Astrocyte of the cerebellum (primary cell): ENCODE measurements at regions not wholly inside any gene's neighbourhood (a gene's known extent, or its start where the extent isn't known, plus 50 kb on each side); places are given as distances from the start of the nearest gene placed in this dataset.

Experiments
- DNase-seq: peaks from one replicate; pipeline ENCODE4 v3.0.0-alpha.2; 2011; ENCODE audit warnings: low read depth
- H3K4me3 ChIP-seq: 2 replicates; pipeline ENCODE4 v1.5.1; 2011; ENCODE audit warnings: mild to moderate bottlenecking, low read depth, low read length, moderate library complexity
- in situ Hi-C: cut with HindIII; loops from 2 replicates; pipeline ENCODE4 v1.10.0; 2017; ENCODE audit warnings: low sequenced_read_pairs
- TF ChIP-seq, protein P1 (sequence below): IDR thresholded peaks from 2 replicates; pipeline ENCODE4 v1.5.1; 2012; ENCODE audit warnings: low read length, low read depth, moderate library complexity, mild to moderate bottlenecking; ENCODE audit errors: missing control alignments

DNA sequence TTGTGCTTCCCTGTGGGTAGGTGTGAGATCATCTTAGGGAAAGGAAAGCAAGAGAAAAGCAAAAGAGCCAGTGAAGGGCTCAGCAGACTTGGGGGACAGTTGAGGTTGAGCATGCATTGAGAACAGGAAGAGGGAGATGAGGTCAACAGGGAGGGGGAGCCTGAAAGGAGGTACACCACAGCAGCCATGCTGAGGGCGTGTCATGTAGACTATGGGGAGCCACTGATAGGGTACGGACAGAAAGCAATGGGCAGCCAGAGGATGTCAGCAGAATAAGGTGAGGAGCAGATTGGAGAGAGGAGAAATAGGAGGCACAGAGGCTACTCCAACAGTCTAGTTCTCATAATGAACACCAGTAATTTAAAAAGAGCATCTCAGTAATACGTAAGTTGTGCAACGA, 351.1 kb upstream of the HTR1E start:
- no peak for DNase-seq
- in situ Hi-C loops = no loop called here
- H3K4me3 ChIP-seq = no peak overlapping the region
- TF ChIP-seq, protein P1, sequence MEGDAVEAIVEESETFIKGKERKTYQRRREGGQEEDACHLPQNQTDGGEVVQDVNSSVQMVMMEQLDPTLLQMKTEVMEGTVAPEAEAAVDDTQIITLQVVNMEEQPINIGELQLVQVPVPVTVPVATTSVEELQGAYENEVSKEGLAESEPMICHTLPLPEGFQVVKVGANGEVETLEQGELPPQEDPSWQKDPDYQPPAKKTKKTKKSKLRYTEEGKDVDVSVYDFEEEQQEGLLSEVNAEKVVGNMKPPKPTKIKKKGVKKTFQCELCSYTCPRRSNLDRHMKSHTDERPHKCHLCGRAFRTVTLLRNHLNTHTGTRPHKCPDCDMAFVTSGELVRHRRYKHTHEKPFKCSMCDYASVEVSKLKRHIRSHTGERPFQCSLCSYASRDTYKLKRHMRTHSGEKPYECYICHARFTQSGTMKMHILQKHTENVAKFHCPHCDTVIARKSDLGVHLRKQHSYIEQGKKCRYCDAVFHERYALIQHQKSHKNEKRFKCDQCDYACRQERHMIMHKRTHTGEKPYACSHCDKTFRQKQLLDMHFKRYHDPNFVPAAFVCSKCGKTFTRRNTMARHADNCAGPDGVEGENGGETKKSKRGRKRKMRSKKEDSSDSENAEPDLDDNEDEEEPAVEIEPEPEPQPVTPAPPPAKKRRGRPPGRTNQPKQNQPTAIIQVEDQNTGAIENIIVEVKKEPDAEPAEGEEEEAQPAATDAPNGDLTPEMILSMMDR = no peak

DNA sequence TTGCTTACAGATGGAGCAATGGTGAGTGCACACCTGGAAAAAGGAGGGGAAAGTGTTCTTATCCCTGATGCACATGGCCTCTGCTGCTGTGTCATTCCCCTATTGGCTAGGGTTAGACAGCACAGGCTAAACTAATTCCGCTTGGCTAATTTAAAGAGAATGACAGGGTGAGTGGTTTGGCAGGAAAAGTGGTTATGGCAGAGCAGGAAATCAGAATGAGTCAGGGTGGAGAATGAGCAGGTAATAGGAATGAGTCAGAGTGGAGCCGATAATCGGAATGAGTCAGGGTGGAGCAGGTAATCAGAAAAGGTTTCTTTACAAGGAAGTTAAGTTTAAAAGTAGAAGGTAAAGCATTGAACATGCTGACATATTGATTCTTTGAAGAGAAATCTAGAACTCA, 355.5 kb upstream of the HTR1E start:
- H3K4me3 ChIP-seq = no peak overlapping the region
- TF ChIP-seq, protein P1 = no peak
- in situ Hi-C loops = no loop called here
- no peak for DNase-seq

DNA sequence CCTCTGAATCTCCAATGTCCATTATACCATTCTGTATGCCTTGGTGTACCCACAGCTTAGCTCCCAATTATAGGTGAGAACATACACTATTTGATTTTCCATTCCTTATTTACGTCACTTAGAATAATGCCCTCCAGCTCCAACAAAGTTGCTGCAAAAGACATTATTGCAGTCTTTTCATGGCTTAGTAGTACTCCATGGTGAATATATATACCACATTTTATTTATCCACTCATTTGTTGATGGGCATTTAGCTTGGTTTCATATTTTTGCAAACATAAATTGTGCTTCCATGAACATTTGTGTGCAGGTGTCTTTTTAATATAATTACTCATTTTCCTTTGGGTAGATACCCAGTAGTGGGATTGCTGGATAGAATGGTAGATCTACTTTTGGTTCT, 374.1 kb upstream of the HTR1E start:
- TF ChIP-seq, protein P1 = no peak
- no peak for DNase-seq
- no peak overlapping the region for H3K4me3 ChIP-seq
- in situ Hi-C loops = no loop called here

DNA sequence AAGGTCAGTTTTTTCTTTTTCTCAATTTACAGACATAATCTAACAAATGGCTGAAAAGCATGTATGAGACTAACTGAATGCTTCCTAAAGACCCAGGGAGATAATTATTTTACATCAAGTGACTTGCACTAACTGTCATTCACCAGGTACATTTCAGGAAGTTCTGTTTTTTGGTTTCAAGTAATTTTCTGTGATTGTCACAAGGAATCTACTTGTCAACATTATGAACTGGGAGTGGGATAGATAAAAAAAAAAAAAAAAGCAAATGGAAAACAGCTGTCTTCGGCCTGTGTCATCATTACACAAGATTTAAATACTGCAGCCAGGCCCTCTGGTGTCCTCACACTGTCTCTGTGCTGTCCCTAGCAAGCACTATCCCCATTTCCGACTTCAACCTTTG, 379.0 kb upstream of the HTR1E start:
- in situ Hi-C loops = no loop called here
- TF ChIP-seq, protein P1 = no peak
- DNase-seq = no peak
- H3K4me3 ChIP-seq = no peak overlapping the region

DNA sequence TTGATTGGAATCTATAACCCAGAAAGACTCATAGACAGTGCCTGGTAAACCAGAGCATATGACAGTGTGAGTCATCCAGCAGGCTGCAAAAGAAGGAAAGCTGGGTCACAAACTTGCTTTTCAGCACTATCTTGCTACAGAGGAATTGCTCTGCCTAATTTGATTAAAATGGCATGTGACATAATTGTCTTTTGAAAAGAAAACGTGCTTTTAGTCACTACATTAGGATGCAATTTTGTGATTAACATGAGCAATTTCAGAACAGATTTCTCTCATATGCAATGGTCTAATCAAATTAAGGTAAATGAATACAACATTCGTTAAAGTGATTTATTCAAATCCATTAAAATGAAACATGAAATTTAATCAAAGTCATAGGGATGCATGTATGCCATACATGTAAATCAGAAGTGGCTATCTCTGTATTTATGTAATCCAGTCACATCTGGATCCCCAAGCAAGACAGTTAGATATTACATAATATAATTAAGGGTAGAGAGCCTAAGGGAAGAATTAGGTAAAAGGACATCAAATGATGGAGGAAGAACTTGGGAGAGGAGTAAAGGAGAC, 400.0 kb upstream of the HTR1E start:
- in situ Hi-C loops = no loop called here
- H3K4me3 ChIP-seq = no peak overlapping the region
- no peak for DNase-seq
- TF ChIP-seq, protein P1 = no peak

DNA sequence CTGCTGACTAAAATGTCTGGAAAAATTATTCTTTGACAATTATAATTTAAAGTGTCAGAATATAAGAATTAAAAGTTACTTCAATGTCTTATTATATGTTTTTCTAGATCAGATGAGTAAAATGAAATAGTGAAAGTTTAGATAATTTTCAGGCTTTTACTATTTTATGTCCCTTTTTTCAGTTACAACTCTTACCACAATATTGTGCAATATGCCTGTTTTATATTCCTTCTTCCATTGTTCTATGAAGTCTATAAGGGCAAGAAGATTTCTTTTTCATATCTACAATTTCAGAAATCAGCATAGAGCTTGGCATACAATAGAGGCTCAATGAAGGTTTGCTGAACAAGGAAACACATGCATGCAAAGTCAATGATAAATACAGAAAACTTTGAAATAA, 401.2 kb upstream of the HTR1E start:
- DNase-seq = no peak
- H3K4me3 ChIP-seq = no peak overlapping the region
- TF ChIP-seq, protein P1 = no peak
- in situ Hi-C loops = no loop called here

DNA sequence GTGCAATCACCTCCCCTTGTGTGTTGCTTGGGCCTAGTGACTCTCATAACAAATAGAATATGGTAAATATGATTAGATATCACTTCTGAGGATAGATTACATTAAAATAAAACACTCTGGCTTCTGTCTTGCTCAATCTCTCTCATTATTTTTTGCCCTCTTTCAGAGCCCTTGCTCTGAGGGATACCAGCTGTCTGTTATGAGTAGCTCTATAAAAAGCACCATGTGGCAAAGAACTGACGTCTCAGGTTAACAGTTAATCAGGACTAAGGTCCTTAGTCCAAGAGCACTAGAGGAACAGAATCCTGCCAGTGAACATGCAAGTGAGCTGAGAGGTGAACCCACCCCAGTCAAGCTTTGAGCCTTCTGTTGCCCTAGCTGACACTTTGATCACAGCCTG, 402.2 kb upstream of the HTR1E start:
- in situ Hi-C loops = no loop called here
- TF ChIP-seq, protein P1 = no peak
- H3K4me3 ChIP-seq = no peak overlapping the region
- DNase-seq = no peak
